GM20000 (cell line): ENCODE measurements at regions not wholly inside any gene's neighbourhood (a gene's known extent, or its start where the extent isn't known, plus 50 kb on each side); places are given as distances from the start of the nearest gene placed in this dataset.

Experiments
- DNase-seq: peaks from one replicate; pipeline ENCODE4 v3.0.0; 2012; ENCODE audit warnings: low spot score
- CTCF ChIP-seq: IDR thresholded peaks from 2 replicates; pipeline ENCODE4 v1.5.1; 2012; ENCODE audit warnings: mild to moderate bottlenecking, control low read depth; ENCODE audit errors: extremely low read depth, missing control alignments

- no peak for TF ChIP-seq CTCF
- no peak for DNase-seq
Observed at GRCh38 chr5:51990241-51990640, 607.0 kb downstream of the ISL1 start.

- DNase-seq: no peak
- no peak for TF ChIP-seq CTCF
Observed at GRCh38 chr5:51990661-51991180, 607.5 kb downstream of the ISL1 start.

- no peak for DNase-seq
- no peak for TF ChIP-seq CTCF
Observed at GRCh38 chr5:51991940-51992339, 608.7 kb downstream of the ISL1 start.

GRCh38 chr5:51995773-51996306, 612.6 kb downstream of the ISL1 start:
- no peak for TF ChIP-seq CTCF
- no peak for DNase-seq

GRCh38 chr5:51996356-51996861, 613.2 kb downstream of the ISL1 start:
- no peak for TF ChIP-seq CTCF

GRCh38 chr5:51997500-51997899, 614.3 kb downstream of the ISL1 start:
- TF ChIP-seq CTCF: no peak
- DNase-seq: no peak

More at GRCh38 chr5:51996356-51996861, 613.2 kb downstream of the ISL1 start:
- DNase-seq: no peak

- no peak for DNase-seq
Observed at GRCh38 chr5:51997949-51998348, 614.7 kb downstream of the ISL1 start.

More at GRCh38 chr5:51997949-51998348, 614.7 kb downstream of the ISL1 start:
- no peak for TF ChIP-seq CTCF
